ENCODE measurements at regions not wholly inside any gene's neighbourhood (a gene's known extent, or its start where the extent isn't known, plus 50 kb on each side); places are given as distances from the start of the nearest gene placed in this dataset.

DNA sequence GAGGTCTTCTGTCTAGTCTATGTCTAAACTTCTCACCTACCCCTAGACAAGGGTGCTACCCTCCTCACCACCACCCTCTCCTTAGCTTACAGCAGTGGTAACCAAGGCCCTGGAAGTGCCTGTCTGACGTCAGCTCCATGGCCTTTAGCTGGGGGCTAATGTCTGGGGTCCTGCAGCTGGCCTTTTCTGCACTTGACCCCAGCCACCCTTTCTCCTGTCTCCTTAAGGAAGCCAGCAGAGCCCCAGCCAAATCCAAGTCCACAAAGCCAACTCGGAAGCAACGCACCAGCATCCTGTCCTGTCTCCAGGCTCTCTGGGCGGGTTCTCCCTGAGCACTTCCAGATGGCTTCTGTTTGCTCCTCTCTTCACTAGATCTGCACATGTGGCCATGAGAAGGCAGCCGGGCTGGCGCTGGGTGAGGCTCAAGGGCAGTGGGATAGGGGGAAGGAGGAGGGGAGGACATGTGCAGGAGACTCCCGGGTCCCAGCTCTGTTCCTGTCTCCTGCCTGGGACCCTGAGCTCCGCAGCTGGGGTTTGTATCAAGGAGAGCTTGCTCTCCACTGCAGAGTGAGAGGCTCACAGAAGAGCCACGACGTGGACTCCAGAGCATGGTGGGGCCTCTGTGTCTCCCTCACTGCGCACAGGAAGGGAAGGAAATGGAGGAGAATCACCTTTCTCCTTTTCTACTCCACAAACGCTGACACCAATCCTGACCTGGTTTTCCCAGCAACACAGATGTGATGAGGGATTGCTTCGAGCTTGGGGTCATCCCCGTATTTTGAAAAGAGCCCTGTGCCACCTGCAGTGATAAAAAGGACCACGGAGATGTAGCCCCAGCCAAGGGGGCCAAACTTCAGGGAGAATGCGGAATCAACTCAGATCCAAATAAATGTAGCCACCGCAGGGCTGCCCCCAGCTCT, 204.2 kb downstream of the USP12 start:
- H3K27me3 Mint-ChIP-seq (ENCODE audit: low read depth): peaks cover 4% of the 10 kb centered on the region
- no peak overlapping the region for H2AFZ ChIP-seq (ENCODE audit: low read length)

More for the DNA sequence above, 204.2 kb downstream of the USP12 start:
- Histone ChIP-seq H3K4me1 (ENCODE audit: insufficient read depth, low read length) (peaks cover 3% of the 10 kb centered on the region; the same call in 1 of the 2 replicates), H3K18ac (ENCODE audit: insufficient read length, low read depth, low read length) (no peak overlapping the region), H3K4me2 (ENCODE audit: insufficient read depth, insufficient read length, low read length) (no peak overlapping the region), H4K20me1 (ENCODE audit: control insufficient read depth, insufficient read depth, insufficient read length) (no peaks in the 10 kb centered on the region), H2BK15ac (ENCODE audit: low read depth, low read length) (no peak overlapping the region), H3T11ph (ENCODE audit: low read length) (no peak overlapping the region), H3K79me1 (ENCODE audit: insufficient read depth, low read depth, low read length, poor library complexity, severe bottlenecking) (no peaks in the 10 kb centered on the region), H3K23me2 (ENCODE audit: insufficient read length, low read depth, low read length, poor library complexity, severe bottlenecking) (no peaks in the 10 kb centered on the region), H4K91ac (ENCODE audit: insufficient read length, low read depth, low read length) (no peak overlapping the region), H2BK20ac (ENCODE audit: low read depth, low read length, poor library complexity, severe bottlenecking) (no peak overlapping the region), H3K14ac (ENCODE audit: insufficient read depth, low read length) (no peak overlapping the region), H4K5ac (ENCODE audit: insufficient read length, low read depth, low read length) (no peak overlapping the region), H3K27me3 (ENCODE audit: insufficient read depth, low read length) (no peaks in the 10 kb centered on the region), H4K8ac (replicated peaks; ENCODE audit: insufficient read length, low read depth, low read length) (no peak overlapping the region), H2BK120ac (ENCODE audit: low read depth, low read length, poor library complexity, severe bottlenecking) (no peak overlapping the region), H3K9me3 (ENCODE audit: control insufficient read depth, low read depth, low read length) (no peaks in the 10 kb centered on the region), H3K79me2 (ENCODE audit: insufficient read depth, low read length) (no peaks in the 10 kb centered on the region), H3K9ac (ENCODE audit: extremely low read depth, insufficient read length, low read length) (no peak overlapping the region), H3K27ac (ENCODE audit: insufficient read length, low read depth, low read length) (no peak overlapping the region), H2AK5ac (ENCODE audit: insufficient read length, low read length) (no peak overlapping the region), H3K23ac (ENCODE audit: insufficient read length, low read depth, low read length) (no peak overlapping the region), H2BK12ac (ENCODE audit: insufficient read length, low read depth, low read length) (no peak overlapping the region), H2BK5ac (ENCODE audit: insufficient read length, low read length) (no peak overlapping the region), H3K4ac (ENCODE audit: low read depth, low read length) (no peak overlapping the region), H3K56ac (ENCODE audit: insufficient read length, low read depth, low read length) (no peak overlapping the region)
- Mint-ChIP-seq H3K9me3 (no peaks in the 10 kb centered on the region), H3K4me3 (no peak overlapping the region), H3K27ac (peak overlapping the region in 1 of 3 experiments; percentile 52; a peak in 1 of 7 replicates), H3K36me3 (ENCODE audit: insufficient read depth in 1 of 3, low read depth in 3 of 3) (no peaks in the 10 kb centered on the region; a peak in 1 of 7 replicates), H3K4me1 (peaks cover 25 to 27% of the 10 kb centered on the region in 2 experiments)
- no peak for DNase-seq
- no CpG with 5 or more reads among the region's 17 CpGs for WGBS (ENCODE audit: extremely low coverage, insufficient read length, low lambda C conversion rate)
- TF ChIP-seq, protein P1, sequence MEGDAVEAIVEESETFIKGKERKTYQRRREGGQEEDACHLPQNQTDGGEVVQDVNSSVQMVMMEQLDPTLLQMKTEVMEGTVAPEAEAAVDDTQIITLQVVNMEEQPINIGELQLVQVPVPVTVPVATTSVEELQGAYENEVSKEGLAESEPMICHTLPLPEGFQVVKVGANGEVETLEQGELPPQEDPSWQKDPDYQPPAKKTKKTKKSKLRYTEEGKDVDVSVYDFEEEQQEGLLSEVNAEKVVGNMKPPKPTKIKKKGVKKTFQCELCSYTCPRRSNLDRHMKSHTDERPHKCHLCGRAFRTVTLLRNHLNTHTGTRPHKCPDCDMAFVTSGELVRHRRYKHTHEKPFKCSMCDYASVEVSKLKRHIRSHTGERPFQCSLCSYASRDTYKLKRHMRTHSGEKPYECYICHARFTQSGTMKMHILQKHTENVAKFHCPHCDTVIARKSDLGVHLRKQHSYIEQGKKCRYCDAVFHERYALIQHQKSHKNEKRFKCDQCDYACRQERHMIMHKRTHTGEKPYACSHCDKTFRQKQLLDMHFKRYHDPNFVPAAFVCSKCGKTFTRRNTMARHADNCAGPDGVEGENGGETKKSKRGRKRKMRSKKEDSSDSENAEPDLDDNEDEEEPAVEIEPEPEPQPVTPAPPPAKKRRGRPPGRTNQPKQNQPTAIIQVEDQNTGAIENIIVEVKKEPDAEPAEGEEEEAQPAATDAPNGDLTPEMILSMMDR (conservative IDR thresholded peaks at IDR 0.05): no peak
